ENCODE measurements at regions not wholly inside any gene's neighbourhood (a gene's known extent, or its start where the extent isn't known, plus 50 kb on each side); places are given as distances from the start of the nearest gene placed in this dataset.

DNA sequence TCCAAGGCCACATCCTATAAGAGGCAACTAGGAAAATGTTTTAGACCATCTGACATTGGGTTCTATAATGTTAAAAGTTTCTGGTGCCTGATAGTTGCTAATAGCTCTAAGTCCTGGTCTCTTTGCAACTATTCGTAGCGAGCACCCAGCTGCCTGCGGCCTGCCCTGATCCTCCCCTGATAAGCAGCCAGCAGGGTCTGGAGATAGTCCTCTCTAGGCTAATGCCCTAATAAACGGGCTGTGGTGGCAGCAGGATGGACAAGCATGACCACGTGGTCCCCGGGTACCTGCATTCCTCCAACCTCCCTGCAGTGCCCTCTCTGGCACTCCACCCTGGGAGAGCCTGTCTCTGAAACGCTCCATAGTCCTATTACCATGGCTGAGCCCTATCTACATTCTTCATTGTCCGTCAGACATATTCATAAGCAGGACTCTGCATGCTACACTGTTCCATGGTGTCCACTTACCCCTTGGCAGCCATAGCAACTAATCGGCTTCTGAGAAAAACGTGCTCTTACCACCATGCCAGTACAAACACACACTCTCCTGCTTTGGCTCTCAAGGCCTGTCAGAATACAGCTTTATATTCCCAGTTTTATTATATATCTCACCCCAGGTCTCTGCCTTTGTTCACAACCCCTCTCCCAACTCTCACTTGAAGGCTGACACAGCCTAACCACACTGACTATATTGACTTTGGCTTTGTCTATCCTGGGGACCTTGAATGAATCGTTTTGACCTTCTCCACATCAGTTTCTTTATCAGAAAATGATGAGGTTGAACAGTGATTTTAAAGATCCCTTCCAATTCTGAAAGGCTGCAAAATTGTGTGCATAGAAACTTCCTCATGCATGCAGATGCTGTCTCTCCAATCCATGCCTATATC is 49.9 kb upstream of the DAPK1 start:
- no peak for DNase-seq (ENCODE audit: low spot score)
